ENCODE measurements at regions not wholly inside any gene's neighbourhood (a gene's known extent, or its start where the extent isn't known, plus 50 kb on each side); places are given as distances from the start of the nearest gene placed in this dataset.
"Not testable (repeated sequence)": the region's sequence is repeated elsewhere in the genome, so short reads cannot be mapped to it uniquely, and the experiment has no call there.

DNA sequence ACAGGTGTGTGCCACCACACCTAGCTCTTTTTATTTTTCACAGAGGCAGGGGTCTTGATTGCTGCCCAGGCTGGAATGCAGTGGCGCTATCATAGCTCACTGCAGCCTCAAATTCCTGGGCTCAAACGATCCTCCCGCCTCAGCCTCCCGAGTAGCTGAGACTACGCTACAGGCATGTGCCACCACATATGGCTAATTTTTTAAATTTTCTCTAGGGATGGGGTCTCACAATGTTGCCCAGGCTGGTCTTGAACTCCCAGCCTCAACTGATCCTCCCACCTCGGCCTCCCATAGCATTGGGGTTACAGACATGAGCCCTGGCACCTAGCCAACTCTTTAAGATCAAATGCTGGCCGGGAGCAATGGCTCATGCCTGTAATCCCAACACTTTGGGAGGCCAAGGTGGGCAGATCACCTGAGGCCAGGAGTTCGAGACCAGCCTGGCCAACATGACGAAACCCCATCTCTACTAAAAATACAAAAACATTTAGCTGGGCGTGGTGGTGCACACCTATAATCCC, 50.6 kb upstream of the MYL10 start:
- H3K36me3 Mint-ChIP-seq; H3K4me3 Mint-ChIP-seq; H3K9me3 Mint-ChIP-seq; DNase-seq (ENCODE audit: low spot score); ATAC-seq; H3K27me3 Mint-ChIP-seq (ENCODE audit: low read depth); POLR2A ChIA-PET; H3K27ac Mint-ChIP-seq: not testable (repeated sequence)
- CTCF ChIA-PET: interaction anchor here (1.3 kb wide), 1 partner anchor 77 kb away, joined by 4 read pairs; no protein-coding TSS in a partner anchor
- H3K4me1 Mint-ChIP-seq: peaks cover 15% of the 10 kb centered on the region

DNA sequence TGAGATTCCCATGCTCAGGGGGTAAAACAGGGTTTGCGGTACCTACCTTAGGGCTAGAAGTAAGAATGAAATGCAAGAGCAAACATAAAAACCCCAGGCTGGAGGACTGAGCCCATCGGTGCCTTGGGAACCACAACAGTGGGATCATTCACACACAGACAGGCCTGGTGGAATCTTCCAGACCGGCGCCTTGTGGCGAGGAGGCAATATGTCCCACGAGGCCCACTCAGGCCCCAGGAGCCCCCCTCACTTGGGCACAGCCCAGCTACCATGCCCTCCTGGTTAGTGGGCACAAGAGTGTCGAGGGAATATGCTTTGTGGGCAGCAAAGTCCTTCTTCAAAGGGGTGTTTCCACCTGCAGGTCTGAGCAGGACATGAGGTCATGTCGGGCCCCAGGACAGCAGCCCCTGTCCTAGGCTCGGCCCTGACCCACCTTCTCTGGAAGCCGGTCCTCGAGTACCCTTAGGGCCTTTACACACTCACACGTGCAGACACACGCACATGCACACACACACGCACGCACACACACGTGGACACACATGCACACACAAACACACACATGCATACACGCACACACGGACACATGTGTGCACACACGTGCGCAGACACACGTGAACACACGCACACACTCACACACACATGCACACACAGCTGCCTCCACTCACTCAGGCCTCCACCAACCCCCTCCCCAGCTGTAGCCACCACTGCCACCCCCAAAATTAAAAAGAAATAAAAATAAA, 51.5 kb upstream of the MYL10 start:
- no peaks in the 10 kb centered on the region for H3K27me3 Mint-ChIP-seq (ENCODE audit: low read depth)
- no peak overlapping the region for H3K27ac Mint-ChIP-seq
- H3K36me3 Mint-ChIP-seq: no peaks in the 10 kb centered on the region
- ChIA-PET CTCF (interaction anchor here (0.6 to 1.0 kb wide), 3 partner anchors 11 to 189 kb away, joined by 3 to 4 read pairs (median 3); no protein-coding TSS in a partner anchor), POLR2A (no interaction called here)
- ATAC-seq (no peak), DNase-seq (ENCODE audit: low spot score) (no peak)
- H3K4me1 Mint-ChIP-seq: peaks cover 15% of the 10 kb centered on the region
- TF ChIP-seq ATF1 (CRISPR knock-in tag; IDR thresholded peaks at IDR 0.05): no peak
- no peak for TF ChIP-seq ESRRA (CRISPR knock-in tag; IDR thresholded peaks at IDR 0.05; ENCODE audit: borderline replicate concordance)
- TF ChIP-seq GTF2I (CRISPR knock-in tag; conservative IDR thresholded peaks at IDR 0.05): no peak
- no peak for TF ChIP-seq ZNF263 (CRISPR knock-in tag; IDR thresholded peaks at IDR 0.05; ENCODE audit: low read depth)
- no peak for TF ChIP-seq FOXK1 (CRISPR knock-in tag; IDR thresholded peaks at IDR 0.05)
- no peak for TF ChIP-seq CBFB (CRISPR knock-in tag; IDR thresholded peaks at IDR 0.05; ENCODE audit: low read depth)
- TF ChIP-seq, protein P1, sequence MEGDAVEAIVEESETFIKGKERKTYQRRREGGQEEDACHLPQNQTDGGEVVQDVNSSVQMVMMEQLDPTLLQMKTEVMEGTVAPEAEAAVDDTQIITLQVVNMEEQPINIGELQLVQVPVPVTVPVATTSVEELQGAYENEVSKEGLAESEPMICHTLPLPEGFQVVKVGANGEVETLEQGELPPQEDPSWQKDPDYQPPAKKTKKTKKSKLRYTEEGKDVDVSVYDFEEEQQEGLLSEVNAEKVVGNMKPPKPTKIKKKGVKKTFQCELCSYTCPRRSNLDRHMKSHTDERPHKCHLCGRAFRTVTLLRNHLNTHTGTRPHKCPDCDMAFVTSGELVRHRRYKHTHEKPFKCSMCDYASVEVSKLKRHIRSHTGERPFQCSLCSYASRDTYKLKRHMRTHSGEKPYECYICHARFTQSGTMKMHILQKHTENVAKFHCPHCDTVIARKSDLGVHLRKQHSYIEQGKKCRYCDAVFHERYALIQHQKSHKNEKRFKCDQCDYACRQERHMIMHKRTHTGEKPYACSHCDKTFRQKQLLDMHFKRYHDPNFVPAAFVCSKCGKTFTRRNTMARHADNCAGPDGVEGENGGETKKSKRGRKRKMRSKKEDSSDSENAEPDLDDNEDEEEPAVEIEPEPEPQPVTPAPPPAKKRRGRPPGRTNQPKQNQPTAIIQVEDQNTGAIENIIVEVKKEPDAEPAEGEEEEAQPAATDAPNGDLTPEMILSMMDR (IDR thresholded peaks at IDR 0.05): no peak
- TF ChIP-seq SMAD4 (CRISPR knock-in tag; IDR thresholded peaks at IDR 0.05): no peak
- TF ChIP-seq, protein P2, sequence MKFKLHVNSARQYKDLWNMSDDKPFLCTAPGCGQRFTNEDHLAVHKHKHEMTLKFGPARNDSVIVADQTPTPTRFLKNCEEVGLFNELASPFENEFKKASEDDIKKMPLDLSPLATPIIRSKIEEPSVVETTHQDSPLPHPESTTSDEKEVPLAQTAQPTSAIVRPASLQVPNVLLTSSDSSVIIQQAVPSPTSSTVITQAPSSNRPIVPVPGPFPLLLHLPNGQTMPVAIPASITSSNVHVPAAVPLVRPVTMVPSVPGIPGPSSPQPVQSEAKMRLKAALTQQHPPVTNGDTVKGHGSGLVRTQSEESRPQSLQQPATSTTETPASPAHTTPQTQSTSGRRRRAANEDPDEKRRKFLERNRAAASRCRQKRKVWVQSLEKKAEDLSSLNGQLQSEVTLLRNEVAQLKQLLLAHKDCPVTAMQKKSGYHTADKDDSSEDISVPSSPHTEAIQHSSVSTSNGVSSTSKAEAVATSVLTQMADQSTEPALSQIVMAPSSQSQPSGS (CRISPR knock-in tag; IDR thresholded peaks at IDR 0.05; ENCODE audit: borderline replicate concordance, low read depth): no peak
- no peak for TF ChIP-seq NFE2L1 (CRISPR knock-in tag; IDR thresholded peaks at IDR 0.05)
- TF ChIP-seq SMAD3 (CRISPR knock-in tag; IDR thresholded peaks at IDR 0.05; ENCODE audit: borderline replicate concordance): no peak
- TF ChIP-seq NR1H2 (CRISPR knock-in tag; IDR thresholded peaks at IDR 0.05): no peak
- TF ChIP-seq FOXP1 (CRISPR knock-in tag; IDR thresholded peaks at IDR 0.05; ENCODE audit: borderline replicate concordance): no peak
- TF ChIP-seq TEAD4 (CRISPR knock-in tag; IDR thresholded peaks at IDR 0.05): no peak
- H3K9me3 Mint-ChIP-seq: no peaks in the 10 kb centered on the region
- no peak overlapping the region for H3K4me3 Mint-ChIP-seq

DNA sequence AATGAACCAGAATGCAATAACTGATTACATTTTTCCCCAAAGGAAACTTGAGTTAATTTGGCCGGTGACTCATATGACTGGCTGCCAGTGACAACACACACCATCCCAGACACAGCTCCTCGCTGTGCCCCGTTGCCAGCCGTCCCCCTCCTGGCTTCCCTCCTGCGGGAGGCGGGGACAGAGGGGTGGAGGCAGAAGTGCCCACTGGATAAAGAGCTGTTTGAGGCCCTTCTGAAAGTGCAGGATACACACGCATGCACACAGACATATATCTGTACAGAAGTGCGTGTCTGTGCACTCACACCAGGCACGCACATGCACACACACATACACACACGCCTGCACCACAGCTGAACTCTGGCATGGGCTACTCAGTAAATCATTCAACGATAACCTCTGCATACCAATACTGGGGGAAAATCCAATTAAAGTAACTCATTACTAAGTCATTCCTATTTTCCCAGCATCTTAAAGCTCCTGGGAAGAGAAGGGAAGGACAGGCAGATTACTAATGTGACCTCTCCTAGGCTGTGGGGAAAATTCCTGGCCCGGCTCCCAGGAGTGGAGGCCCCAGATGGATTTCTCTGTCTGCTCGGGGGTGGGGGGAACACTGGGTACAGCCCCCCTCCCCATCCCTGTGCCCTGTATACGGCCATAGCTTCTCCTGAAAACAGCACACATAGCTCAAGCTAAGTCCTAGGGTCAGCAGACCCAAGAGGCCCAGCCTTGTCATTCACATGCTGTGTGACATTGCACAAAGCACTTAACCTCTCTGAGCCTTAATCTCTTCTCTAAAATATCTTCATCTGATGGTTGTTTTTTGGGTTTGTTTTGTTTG, 52.3 kb upstream of the MYL10 start:
- DNase-seq (ENCODE audit: low spot score) (no peak), ATAC-seq (peak; percentile 24; the same call in 1 of the 2 replicates)
- POLR2A ChIA-PET: interaction anchor here (0.6 kb wide), 1 partner anchor 287 kb away, joined by 3 read pairs; no protein-coding TSS in a partner anchor
- Mint-ChIP-seq H3K4me1 (peaks cover 15% of the 10 kb centered on the region), H3K4me3 (no peak overlapping the region), H3K27ac (no peak overlapping the region), H3K27me3 (ENCODE audit: low read depth) (no peaks in the 10 kb centered on the region), H3K9me3 (no peaks in the 10 kb centered on the region), H3K36me3 (no peaks in the 10 kb centered on the region)
- CTCF ChIA-PET: interaction anchor here (0.6 to 1.0 kb wide), 3 partner anchors 10 to 188 kb away, joined by 3 to 4 read pairs (median 3); no protein-coding TSS in a partner anchor
- no peak for TF ChIP-seq JAZF1 (CRISPR knock-in tag; IDR thresholded peaks at IDR 0.05)
- TF ChIP-seq HMGA2 (CRISPR knock-in tag; IDR thresholded peaks at IDR 0.05): no peak
- no peak for TF ChIP-seq ZNF317 (CRISPR knock-in tag; IDR thresholded peaks at IDR 0.05; ENCODE audit: borderline replicate concordance, low read depth)
- no peak for TF ChIP-seq GRHL2 (CRISPR knock-in tag; IDR thresholded peaks at IDR 0.05; ENCODE audit: insufficient replicate concordance, severe bottlenecking)
- TF ChIP-seq, protein P3, sequence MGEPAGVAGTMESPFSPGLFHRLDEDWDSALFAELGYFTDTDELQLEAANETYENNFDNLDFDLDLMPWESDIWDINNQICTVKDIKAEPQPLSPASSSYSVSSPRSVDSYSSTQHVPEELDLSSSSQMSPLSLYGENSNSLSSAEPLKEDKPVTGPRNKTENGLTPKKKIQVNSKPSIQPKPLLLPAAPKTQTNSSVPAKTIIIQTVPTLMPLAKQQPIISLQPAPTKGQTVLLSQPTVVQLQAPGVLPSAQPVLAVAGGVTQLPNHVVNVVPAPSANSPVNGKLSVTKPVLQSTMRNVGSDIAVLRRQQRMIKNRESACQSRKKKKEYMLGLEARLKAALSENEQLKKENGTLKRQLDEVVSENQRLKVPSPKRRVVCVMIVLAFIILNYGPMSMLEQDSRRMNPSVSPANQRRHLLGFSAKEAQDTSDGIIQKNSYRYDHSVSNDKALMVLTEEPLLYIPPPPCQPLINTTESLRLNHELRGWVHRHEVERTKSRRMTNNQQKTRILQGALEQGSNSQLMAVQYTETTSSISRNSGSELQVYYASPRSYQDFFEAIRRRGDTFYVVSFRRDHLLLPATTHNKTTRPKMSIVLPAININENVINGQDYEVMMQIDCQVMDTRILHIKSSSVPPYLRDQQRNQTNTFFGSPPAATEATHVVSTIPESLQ (CRISPR knock-in tag; IDR thresholded peaks at IDR 0.05): no peak
- TF ChIP-seq SOX15 (CRISPR knock-in tag; IDR thresholded peaks at IDR 0.05): no peak
- TF ChIP-seq, protein P4, sequence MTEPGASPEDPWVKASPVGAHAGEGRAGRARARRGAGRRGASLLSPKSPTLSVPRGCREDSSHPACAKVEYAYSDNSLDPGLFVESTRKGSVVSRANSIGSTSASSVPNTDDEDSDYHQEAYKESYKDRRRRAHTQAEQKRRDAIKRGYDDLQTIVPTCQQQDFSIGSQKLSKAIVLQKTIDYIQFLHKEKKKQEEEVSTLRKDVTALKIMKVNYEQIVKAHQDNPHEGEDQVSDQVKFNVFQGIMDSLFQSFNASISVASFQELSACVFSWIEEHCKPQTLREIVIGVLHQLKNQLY (CRISPR knock-in tag; IDR thresholded peaks at IDR 0.05): no peak
- TF ChIP-seq, protein P5, sequence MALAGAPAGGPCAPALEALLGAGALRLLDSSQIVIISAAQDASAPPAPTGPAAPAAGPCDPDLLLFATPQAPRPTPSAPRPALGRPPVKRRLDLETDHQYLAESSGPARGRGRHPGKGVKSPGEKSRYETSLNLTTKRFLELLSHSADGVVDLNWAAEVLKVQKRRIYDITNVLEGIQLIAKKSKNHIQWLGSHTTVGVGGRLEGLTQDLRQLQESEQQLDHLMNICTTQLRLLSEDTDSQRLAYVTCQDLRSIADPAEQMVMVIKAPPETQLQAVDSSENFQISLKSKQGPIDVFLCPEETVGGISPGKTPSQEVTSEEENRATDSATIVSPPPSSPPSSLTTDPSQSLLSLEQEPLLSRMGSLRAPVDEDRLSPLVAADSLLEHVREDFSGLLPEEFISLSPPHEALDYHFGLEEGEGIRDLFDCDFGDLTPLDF (CRISPR knock-in tag; IDR thresholded peaks at IDR 0.05): no peak
- TF ChIP-seq EMX1 (CRISPR knock-in tag; IDR thresholded peaks at IDR 0.05): no peak
